Neural progenitor cell (in vitro differentiated cells): ENCODE measurements at regions not wholly inside any gene's neighbourhood (a gene's known extent, or its start where the extent isn't known, plus 50 kb on each side); places are given as distances from the start of the nearest gene placed in this dataset.

ENCODE experiments used
- EZH2 ChIP-seq: fragments of 200-600 bp; sonication (generic); IDR thresholded peaks from 2 replicates; pipeline ENCODE4 v1.6.1; 2017; ENCODE audit warnings: antibody characterized with exemption, mild to moderate bottlenecking, moderate library complexity
- TF ChIP-seq, protein P1 (sequence below): fragments of 200-600 bp; sonication (generic); IDR thresholded peaks from 2 replicates; pipeline ENCODE4 v1.5.1; 2017; ENCODE audit warnings: antibody characterized with exemption, mild to moderate bottlenecking

DNA sequence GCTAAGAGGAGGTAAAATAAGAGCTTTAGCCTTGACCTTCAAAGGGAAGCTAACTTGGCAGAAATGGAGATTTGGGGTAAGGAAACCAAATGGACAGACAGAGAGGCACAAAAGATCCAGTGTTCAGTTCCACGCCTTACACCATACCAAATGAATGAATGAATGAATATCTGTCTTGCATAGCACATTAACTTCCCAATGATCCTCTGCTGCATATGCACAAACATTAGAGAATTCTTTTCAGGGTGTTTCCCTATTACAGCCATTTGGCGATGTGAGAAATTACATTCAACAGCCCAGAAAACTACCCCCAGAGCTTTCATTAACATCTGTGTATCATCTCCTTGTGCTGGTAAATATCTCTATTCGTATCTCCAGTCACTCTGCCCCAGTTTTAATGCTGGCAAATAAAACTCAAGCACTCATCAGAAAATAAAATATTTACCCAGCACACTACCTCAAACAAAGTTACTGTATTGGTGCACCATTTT, 1056.2 kb downstream of the SORCS3 start:
- TF ChIP-seq EZH2: no peak
- TF ChIP-seq, protein P1, sequence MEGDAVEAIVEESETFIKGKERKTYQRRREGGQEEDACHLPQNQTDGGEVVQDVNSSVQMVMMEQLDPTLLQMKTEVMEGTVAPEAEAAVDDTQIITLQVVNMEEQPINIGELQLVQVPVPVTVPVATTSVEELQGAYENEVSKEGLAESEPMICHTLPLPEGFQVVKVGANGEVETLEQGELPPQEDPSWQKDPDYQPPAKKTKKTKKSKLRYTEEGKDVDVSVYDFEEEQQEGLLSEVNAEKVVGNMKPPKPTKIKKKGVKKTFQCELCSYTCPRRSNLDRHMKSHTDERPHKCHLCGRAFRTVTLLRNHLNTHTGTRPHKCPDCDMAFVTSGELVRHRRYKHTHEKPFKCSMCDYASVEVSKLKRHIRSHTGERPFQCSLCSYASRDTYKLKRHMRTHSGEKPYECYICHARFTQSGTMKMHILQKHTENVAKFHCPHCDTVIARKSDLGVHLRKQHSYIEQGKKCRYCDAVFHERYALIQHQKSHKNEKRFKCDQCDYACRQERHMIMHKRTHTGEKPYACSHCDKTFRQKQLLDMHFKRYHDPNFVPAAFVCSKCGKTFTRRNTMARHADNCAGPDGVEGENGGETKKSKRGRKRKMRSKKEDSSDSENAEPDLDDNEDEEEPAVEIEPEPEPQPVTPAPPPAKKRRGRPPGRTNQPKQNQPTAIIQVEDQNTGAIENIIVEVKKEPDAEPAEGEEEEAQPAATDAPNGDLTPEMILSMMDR: no peak
